Smooth muscle cell of the brain vasculature (primary cell): ENCODE measurements at regions not wholly inside any gene's neighbourhood (a gene's known extent, or its start where the extent isn't known, plus 50 kb on each side); places are given as distances from the start of the nearest gene placed in this dataset.
"Not testable (repeated sequence)": the region's sequence is repeated elsewhere in the genome, so short reads cannot be mapped to it uniquely, and the experiment has no call there.

Experiments
- DNase-seq: peaks from one replicate; pipeline ENCODE4 v3.0.0-alpha.2; 2012; ENCODE audit warnings: low read depth, low spot score

DNA sequence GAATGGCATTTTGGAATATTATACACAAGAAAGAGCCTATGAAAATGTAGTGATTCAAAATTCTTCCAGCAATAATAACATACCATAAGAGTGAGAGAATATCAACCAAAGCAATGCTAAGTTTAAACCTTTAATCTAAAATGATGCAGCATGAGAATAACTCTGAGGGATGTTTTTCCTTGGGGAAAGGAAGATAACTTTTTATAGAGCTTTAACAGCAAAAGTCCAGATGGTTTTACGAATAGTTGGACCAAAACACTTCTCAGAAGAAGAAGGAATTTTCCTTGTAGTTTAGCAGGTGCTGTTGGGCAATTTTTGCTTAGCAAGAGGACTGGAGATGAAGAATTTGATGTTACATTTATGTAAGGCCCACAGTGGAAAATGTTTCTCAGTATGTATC lies 1503.2 kb downstream of the HACE1 start:
- no peak for DNase-seq

DNA sequence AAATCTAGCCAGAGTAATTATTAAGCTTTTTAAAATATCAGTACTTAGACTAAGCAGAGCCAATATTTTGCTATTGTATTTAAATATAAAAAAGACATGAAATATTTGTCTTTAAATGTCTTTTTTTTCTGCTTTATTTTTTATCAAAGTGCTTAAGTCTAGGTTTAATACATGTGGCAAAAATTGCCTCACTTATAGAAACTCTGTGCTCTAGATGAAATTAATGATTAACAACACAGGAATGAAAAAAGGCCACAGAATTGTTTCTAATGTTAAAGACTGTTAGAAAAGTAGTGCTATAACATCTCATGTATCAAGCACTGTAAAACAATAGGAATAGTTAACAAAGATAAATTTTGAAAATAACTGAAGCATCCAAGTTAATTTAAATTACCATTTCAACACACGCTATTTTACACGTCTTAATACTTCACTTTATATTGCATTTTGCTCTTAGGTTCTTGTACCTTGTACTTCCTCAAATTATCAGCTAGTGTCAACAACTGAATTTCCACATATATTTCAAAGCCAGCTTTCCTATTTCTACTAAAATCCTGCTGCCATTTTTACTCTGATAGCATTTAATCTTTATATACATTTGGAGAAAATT lies 1515.1 kb downstream of the HACE1 start:
- DNase-seq = no peak

DNA sequence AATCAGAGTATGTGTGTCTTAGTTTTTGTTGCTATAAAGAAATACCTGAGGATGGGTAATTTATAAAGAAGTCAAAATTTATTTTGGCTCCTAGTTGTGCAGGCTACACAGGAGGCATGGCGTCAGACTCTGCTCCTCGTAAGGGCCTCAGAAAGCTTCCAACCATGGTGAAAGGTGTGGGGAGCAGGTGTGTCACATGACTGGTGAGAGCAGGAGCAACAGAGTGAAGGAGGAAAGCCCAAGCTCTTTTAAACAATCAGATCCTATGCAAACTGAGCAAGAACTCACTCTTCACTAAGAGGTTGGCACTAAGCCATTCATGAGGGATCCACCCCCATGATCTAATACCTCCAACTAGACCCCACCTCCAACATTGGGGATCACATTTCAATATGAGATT lies 1524.3 kb downstream of the HACE1 start:
- DNase-seq = no peak

DNA sequence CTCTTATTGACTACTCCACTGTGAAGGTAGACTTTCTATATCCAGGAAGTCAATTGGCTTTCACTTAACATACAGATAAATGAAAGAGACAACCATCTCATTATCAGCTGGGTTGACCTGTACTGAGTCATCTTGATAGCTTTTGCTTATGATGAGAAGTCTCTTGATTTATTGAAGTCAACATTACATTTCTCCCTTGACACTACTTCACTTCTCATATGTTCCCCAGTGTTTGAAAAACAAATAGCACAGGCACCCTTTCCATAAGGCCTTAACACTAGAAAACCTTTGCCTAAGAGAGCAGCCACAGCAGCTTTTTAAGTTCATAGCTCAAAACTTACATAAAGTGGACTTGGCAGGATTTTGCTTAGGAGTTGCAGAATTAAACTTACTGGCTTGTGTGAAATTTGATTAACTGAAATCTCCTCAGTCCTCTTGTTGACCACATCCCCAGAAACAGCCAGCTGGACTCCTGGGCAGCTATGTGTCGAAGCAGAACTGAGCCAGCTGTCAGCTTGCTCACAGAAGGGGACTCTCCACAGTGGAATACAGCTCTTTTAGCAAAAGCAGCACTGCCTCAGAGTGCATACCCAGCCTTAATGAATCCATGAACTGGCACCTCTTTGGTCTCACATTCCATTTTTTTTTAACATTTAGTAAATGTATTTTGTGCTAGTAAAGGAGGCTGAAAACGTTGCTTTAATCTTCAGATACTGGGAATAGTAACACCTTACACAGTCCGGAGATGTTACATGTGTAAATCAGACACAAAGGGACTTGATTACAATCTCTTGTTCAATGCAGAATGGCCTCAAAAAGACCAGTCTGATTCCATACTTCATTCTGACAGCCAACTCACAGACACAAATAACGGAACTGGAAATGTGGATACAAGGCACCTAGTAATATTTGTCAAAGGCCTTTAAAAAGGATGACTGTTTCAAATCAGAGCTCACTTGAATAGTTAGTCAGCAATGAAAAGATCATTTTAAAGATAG lies 1532.7 kb downstream of the HACE1 start:
- no peak for DNase-seq

DNA sequence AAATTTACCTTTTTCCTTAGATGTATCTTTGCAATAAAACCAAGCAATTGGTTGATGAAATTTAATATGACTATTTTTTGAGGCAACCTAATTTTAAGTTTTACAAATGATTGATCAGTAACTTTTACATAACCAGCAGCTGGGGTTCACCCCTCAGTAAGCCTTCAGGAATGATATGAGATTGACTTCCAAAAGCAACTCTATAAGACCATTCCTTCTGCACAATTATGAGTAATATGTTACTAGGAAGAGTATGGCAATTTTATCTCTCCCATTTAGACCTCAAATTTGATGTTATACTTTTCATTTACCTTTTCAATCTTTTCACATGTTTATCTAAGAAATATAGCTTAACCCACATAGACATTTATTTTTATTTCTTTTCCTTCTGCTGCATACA lies 1546.3 kb downstream of the HACE1 start:
- no peak for DNase-seq

DNA sequence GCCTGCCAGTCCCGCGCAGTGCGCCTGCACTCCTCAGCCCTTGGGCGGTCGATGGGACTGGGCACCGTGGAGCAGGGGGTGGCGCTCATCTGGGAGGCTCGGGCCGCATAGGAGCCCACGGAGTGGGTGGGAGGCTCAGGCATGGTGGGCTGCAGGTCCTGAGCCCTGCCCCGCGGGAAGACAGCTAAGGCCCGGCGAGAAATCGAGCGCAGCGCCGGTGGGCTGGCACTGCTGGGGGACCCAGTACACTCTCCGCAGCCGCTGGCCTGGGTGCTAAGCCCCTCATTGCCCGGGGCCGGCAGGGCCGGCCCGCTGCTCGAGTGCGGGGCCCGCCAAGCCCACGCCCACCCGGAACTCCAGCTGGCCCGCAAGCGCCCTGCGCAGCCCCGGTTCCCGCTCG lies 1565.3 kb downstream of the HACE1 start:
- not testable (repeated sequence) for DNase-seq

DNA sequence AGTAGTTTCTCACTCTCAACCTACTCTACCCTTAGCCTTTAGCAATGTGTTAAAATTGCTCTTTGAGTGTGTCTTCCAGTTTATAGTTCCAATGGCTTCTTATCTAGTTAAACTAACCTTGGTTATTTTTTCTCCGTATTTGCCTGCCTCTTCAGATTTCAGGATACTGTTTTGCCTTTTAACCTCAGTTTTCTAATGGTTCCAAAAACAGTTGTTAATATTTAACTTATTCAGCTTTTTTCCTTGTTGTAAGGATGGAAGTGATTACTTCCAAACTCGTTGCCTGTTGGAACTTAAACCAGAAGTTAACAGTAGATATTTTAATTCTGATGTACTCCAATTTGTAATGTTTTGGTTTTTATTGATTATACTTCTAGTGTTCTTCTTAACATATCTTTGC lies 1574.9 kb downstream of the HACE1 start:
- no peak for DNase-seq

DNA sequence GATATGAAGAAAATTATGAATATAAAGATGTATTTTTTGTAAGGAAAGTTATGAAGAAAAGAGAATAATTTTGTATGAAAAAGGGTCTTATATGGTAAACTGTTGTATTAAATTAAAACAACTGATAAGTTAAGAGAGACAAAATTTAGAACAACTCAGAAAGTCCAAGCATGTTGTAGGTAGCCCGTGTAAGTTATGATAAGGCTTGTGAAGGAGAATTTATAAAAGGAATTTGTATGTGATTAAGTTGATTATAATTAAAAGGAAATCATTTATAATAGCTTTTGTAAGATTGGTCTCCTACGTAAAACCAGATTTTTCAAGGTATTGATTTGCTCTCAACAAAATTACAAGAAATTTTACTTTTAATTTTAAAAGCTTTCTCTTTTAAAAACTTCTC lies 1579.3 kb downstream of the HACE1 start:
- DNase-seq = no peak

DNA sequence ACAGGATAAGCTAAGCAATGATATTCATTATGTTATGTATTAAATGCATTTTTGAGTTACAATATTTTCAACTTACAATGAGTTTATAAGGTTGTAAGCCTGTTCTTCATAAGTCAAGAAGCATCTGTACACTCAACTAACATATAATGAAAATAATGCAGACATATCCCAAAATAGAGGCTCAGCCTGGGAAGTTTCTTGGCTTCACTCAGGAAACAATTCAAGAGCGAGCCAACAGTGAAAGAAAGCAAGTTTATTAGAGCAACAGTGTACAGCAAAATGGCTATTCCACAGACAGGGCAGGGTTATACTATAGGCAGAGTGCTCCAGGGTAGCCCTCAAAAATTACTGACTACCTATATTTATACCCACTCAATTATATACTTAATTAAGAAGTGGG lies 1581.8 kb downstream of the HACE1 start:
- DNase-seq = no peak

DNA sequence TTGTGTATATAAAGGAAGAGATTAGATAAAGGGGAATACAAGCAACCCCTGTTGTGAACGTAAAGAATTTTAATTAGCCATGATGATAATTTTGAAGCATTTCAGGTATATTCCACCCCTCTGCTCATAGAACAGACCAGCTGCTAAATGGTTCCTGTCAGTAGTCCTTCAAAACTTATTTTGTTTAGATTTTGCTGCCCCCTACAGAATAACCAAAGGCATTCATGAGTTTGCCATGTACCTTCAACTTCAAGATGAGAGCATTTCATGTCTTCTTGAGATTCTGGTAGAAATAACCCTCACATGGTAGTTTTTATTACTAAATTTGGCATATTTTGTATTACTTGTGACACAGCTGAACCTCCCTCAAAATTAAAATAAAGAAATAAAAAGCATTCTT lies 1586.7 kb downstream of the HACE1 start:
- DNase-seq = no peak

DNA sequence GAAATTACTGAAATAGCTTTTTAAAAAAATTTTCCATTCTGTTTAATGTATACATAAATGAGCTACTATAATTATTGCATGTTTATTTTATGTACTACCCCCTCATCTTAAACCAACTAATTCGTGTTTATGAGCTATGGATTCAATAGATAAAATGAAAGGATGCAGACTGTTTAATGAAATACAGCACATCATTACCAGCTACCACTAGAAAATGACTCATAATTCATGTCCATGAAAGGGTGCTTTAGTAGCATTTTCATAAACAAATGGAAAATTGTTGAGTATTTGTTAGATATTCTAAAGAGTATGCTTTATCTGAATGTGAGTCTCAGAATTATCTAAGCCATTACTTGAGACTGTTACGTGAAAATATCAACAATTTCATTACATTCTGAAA lies 1590.1 kb downstream of the HACE1 start:
- DNase-seq = no peak

DNA sequence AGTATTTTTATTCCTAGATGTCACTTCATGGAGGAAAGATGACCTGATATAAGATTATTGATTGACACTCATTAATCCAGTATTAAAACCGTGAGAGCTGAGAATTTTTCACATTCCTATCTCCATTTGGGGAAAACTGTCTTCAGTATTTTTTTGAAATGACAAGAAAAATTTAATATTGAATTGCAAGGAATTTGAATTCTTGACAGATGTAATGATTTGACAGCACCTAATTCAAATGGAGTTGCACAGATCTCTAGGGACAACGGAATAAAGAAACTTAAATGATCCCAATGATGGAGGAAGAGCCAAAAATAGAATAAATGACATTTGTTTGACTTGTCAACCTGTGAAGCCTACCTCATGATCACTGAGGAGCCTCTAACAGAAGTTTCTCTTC lies 1591.4 kb downstream of the HACE1 start:
- DNase-seq = no peak

DNA sequence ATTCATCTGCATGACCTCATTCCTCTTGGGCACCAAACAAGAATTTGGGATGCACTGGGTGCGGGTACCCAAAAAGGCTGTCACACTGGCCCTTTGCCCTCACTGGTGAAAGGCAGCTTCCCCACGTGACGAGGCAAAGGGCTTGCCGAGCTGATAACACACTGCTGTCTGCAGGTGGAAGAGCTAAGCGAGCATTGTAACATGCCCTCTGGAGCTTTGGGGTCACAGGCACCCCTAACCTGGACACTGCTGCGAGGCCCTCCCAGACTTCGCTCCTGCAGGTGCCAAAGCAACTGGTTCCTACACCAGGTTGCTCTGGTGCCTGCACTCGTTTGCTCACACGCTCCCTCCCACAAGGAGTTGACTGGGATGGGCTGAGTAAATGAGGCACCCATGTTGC lies 1595.7 kb downstream of the HACE1 start:
- no peak for DNase-seq

DNA sequence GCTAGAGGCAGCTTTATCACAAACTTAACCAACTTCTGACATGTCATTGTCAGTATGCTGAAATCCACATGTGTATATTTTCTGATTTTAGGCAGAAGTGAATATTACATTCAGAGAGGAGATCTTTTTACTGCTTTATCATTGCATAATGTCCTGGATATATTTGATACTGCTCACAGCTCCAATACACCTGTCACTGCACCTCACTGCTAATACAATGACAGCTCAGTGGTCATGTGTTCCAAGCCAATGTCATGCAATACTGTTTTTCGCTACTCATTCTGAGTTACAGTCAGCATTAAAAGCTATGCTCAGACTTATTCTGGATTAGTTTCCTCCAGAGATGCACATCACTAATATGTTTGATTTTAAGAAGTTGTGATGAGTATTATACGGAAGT lies 1604.6 kb downstream of the HACE1 start:
- DNase-seq = no peak

DNA sequence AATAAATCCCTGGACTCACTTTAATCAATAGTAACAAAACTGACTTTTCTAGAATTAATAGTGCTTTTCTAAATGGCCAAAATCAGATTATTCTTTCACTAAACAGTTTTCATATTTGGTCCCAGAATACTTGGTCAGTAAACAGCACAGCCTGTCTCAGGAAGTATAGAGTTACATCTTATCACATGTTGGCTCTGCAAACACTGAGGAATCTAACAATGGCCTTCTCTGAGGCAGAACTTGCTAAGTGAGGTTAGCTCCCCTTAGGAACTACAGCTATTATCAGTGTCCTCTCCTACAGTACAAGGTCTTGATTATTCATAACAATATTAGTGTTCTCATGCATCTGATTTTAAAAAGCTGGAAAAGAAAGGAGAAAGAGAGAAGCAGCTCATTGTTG lies 1622.8 kb downstream of the HACE1 start:
- DNase-seq = no peak

DNA sequence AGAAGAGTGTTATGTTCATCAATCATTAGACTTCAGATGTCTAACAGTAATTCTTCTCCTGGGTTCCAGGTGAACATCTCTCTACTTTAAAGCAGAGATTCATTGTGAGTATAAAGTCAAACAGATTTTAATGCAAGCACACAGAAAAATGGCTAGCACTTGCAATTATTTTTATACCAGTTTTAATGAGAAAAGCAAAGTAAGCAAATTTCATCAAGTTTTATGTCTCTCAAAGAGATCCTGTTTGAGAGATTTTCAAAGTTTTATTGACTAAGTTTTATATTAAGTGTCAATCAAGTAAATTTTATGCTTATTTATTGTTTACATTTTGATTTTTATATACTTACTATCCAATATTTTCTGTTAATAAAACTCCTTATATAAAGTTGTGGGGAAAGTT lies 1628.5 kb downstream of the HACE1 start:
- no peak for DNase-seq

DNA sequence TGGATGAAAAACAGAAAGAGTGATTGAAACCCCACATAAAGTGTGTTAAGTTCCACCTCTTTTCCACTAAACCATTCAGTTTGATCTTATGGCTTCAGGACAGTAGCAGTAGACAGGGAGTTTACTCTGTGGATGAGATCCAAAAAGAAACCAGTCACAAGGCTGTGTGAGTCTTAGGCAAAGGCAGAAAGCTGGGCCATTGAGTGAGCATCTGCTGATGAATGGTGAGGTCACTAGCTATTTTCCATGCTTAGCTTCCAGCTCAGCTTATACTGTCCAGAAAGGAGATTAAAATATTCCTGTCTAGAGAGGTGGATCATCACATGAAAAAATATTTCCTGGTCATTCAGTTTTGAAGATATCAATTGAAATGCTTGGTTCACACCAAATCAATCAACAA lies 1643.9 kb downstream of the HACE1 start:
- no peak for DNase-seq

DNA sequence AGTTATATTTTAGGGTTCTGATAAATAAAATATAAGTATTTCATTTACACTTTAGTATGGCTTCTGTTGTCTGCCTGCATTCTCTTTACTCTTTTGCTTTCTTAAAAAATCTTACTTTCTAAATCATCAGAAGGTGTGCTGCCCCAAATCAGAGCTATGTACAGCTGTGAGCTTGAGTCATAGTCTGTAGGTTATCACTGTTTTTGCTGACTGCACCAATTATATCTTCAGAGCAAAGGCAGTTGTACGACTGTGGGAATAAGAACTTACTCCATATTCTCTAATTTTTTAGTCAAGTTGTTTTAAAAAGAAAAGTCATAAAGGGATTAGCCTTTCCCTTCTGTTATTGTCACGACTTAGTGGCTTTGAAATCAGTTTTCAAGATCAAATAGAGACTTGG lies 1649.0 kb downstream of the HACE1 start:
- no peak for DNase-seq

DNA sequence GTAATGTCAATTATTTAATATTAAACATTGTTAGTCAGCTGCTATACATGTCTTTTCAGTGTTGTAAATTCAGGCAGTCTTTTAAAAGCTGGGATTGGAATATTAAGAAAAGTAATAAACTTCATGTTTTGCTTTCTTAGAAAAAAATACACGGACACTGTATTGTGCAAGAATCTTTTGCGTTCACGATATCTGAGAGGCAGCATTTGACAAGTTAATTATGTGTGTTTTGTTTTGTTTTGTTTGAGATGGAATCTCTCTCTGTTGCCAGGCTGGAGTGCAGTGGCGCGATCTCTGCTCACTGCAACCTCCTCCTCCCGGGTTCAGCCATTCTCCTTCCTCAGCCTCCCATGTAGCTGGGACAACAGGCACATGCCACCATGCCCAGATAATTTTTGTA lies 1661.3 kb downstream of the HACE1 start:
- no peak for DNase-seq

DNA sequence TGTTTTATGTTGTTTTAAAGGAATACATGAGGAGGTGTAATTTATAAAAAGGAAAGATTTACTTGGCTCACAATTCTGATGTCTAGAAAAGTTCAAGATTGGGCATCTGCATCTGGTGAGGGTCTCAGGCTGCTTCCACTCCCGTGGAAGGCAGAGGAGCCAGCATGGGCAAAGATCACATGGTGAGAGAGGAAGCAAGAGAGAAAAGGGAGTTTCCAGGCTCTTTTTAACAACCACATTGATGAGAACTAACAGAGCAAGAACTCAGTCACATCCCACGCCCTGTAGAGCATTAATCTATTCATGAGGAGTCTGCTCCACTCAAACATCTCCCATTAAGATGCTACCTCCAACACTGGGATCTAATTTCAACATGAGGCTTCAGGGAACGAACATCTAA lies 1666.3 kb downstream of the HACE1 start:
- no peak for DNase-seq

DNA sequence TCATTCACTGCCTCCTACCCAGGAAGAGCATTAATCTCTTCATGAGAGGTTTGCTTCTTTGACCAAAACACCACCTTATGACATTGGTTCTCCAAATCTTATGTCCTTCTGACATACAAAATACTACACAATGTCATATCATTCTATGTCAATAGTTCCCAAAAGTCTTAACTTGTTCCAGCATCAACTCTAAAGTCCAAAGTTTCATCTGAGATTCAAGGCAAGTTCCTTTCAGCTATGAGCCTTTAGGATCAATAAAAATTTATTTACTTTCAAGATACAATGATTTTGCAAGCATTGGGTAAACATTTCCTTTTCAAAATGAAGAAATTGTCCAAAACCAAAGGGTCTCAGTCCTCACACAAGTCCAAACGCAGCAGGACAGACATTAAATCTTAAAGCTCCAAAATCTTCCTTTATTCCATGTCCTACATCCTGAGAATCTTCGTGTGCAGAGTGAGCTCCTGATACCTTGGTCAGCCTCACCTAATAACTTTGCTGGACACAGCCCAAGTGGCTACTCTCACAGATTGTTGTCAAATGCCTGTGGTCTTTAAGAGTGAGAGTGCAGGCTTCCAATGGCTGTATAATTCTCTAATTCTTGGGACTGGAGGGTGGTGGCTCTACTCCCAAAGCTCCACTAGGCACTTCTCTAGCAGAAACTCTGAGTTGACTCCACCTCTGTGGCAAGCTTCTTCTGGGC lies 1668.2 kb downstream of the HACE1 start:
- DNase-seq = no peak

DNA sequence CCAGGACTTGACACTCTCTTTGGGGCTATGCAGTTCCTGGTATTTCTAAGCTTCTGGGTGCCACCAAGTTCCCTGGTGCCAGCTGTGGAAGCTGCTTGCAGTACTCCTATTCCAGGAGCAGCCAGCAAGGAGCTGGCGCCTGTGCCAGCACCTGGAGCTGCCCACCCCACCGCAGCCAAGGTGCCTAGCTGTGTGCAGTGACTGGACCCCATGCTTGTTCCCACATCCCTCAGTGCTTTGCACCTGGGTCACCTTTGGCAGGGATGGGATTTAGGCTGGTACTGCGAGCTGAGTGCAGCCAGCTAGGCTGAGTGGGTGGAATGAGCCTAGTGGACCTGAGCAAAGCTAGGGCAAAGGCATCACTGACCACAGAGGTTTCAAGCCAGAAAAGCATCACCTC lies 1674.9 kb downstream of the HACE1 start:
- no peak for DNase-seq
